ENCODE measurements at regions not wholly inside any gene's neighbourhood (a gene's known extent, or its start where the extent isn't known, plus 50 kb on each side); places are given as distances from the start of the nearest gene placed in this dataset.
"Not testable (repeated sequence)": the region's sequence is repeated elsewhere in the genome, so short reads cannot be mapped to it uniquely, and the experiment has no call there.

- DNase-seq (ENCODE audit: low read depth): not testable (repeated sequence)
Observed at GRCh38 chr15:84477550-84477949, 123.3 kb upstream of the ZSCAN2 start.

GRCh38 chr15:84480174-84480681 lies 120.6 kb upstream of the ZSCAN2 start:
- DNase-seq (ENCODE audit: low read depth): not testable (repeated sequence)

More at GRCh38 chr15:84477550-84477949, 123.3 kb upstream of the ZSCAN2 start:
- H3K4me3 ChIP-seq (ENCODE audit: low read depth, low read length): not testable (repeated sequence)

GRCh38 chr15:84483859-84484258 lies 117.0 kb upstream of the ZSCAN2 start:
- H3K4me3 ChIP-seq (ENCODE audit: low read depth, low read length); DNase-seq (ENCODE audit: low read depth): not testable (repeated sequence)

More at GRCh38 chr15:84480174-84480681, 120.6 kb upstream of the ZSCAN2 start:
- H3K4me3 ChIP-seq (ENCODE audit: low read depth, low read length): not testable (repeated sequence)

- peak overlapping the region; percentile 30 for H3K4me3 ChIP-seq (ENCODE audit: low read depth, low read length)
- DNase-seq (ENCODE audit: low read depth): not testable (repeated sequence)
Observed at GRCh38 chr15:84500165-84500889, 100.5 kb upstream of the ZSCAN2 start.

- not testable (repeated sequence) for H3K4me3 ChIP-seq (ENCODE audit: low read depth, low read length); DNase-seq (ENCODE audit: low read depth)
Observed at GRCh38 chr15:84503101-84503500, 97.7 kb upstream of the ZSCAN2 start.

DNA sequence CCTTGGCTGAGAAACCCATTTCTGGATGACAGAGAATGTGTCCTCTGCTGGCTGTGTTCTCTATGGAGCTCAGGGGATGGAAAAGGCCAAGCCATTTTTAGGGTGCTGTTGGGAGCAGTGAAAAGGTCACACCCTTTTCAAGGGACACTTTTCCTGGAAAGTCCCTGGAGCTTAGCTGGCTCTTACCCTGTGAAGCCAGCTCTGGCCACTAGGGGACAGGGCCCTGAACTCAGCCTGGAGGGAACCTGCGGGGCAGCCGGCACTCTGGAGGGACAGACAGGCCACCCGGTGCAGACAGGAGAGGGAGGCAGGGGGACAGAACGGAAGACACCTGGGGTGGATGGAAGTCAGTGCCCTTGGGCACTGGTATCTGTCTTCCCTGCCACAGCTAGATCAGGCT lies 95.3 kb upstream of the ZSCAN2 start:
- H3K4me3 ChIP-seq (ENCODE audit: low read depth, low read length); DNase-seq (ENCODE audit: low read depth): not testable (repeated sequence)

DNA sequence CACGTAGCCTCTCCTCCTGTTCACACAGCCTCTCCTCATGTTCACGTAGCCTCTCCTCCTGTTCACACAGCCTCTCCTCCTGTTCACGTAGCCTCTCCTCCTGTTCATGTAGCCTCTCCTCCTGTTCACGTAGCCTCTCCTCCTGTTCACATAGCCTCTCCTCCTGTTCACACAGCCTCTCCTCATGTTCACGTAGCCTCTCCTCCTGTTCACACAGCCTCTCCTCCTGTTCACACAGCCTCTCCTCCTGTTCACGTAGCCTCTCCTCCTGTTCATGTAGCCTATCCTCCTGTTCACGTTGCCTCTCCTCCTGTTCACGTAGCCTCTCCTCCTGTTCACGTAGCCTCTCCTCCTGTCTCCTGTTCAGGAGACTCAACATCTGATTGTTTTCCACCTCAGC lies 88.5 kb upstream of the ZSCAN2 start:
- not testable (repeated sequence) for H3K4me3 ChIP-seq (ENCODE audit: low read depth, low read length); DNase-seq (ENCODE audit: low read depth)

DNA sequence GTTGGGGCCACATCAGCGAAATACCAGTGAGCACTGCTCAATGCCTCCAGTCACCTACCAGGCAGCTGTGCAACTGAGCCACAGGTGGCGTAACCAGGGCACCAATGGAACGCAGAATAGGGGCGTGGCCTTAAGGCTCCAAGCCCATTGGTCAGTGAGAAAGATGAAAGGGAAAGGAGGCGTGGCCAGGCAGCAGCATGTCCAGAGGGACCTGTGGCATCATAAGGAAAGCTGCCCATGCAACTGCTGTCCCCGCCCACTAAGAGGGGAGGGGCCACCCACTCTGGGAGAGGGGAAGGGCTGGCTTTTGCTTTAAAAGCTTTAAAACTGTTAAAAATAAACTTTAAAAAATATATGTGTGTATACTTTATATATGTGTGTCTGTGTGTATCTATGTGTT lies 84.0 kb upstream of the ZSCAN2 start:
- H3K4me3 ChIP-seq (ENCODE audit: low read depth, low read length); DNase-seq (ENCODE audit: low read depth): not testable (repeated sequence)

DNA sequence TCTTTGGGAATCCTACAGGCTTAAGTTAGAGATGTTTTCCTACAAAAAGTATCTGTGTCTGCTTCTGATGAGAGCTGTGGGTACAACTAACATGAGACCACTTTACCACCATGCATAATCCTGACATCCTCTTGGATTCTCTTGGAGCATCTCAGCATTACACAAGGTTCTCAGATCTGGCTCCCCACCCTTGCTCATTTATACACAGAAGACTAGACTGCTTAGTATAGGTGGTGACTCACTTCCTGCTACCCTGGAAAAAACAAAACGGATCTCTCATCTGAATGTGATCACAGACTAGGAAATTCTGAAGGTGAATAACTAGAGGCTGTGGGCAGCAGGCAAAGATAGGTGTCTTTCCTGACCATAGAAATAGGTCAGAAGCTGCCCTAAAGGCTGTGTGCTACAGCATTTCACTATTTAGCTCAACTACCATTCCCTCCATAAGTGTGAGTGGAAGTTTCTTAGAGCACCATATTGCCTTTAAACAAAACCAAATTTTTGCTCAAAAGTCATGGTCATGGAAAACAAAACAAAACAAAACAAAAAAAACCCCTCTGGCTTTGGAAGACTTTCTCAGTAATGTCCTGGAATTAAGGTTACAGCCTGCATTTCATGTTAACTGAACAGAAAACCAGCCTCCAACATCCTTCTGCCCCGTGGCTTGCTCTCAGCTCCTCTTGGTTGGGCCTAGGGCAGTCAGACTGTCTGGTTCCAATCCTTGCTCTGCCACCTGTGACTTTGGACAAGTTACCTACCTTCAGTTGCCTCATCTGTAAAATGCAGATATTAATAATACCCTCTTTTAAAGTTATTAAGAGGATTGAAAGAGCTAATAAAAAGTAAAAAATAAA lies 75.1 kb upstream of the ZSCAN2 start:
- not testable (repeated sequence) for DNase-seq (ENCODE audit: low read depth); H3K4me3 ChIP-seq (ENCODE audit: low read depth, low read length)

- DNase-seq (ENCODE audit: low read depth); H3K4me3 ChIP-seq (ENCODE audit: low read depth, low read length): not testable (repeated sequence)
Observed at GRCh38 chr15:84530751-84531150, 70.1 kb upstream of the ZSCAN2 start.

DNA sequence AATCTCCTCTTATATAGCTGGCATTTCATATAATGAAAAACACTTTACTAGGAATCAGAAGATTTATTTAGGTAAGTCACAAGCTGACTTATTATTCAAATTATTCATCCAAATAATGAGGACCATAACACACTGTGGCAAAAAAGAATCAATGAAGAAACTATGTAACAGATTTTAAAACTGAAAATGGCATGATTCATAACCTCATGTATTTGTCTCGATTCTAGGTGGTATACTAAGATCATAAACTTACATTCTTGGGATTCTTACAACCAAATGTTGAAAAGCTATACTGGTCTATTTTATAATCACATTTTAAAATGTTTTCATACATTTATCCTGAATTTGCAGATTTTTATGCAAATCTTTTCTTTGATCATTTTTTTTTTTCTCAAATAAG lies 69.6 kb upstream of the ZSCAN2 start:
- not testable (repeated sequence) for H3K4me3 ChIP-seq (ENCODE audit: low read depth, low read length); DNase-seq (ENCODE audit: low read depth)

- DNase-seq (ENCODE audit: low read depth): peak; percentile 76
- H3K4me3 ChIP-seq (ENCODE audit: low read depth, low read length): not testable (repeated sequence)
Observed at GRCh38 chr15:84531709-84532367, 69.0 kb upstream of the ZSCAN2 start.

- not testable (repeated sequence) for H3K4me3 ChIP-seq (ENCODE audit: low read depth, low read length)
Observed at GRCh38 chr15:84533705-84534104, 67.1 kb upstream of the ZSCAN2 start.

GRCh38 chr15:84534561-84535235 lies 66.1 kb upstream of the ZSCAN2 start:
- DNase-seq (ENCODE audit: low read depth); H3K4me3 ChIP-seq (ENCODE audit: low read depth, low read length): not testable (repeated sequence)

More at GRCh38 chr15:84533705-84534104, 67.1 kb upstream of the ZSCAN2 start:
- DNase-seq (ENCODE audit: low read depth): not testable (repeated sequence)

GRCh38 chr15:84536181-84536580 lies 64.6 kb upstream of the ZSCAN2 start:
- peak; percentile 10 for DNase-seq (ENCODE audit: low read depth)
- H3K4me3 ChIP-seq (ENCODE audit: low read depth, low read length): not testable (repeated sequence)

DNA sequence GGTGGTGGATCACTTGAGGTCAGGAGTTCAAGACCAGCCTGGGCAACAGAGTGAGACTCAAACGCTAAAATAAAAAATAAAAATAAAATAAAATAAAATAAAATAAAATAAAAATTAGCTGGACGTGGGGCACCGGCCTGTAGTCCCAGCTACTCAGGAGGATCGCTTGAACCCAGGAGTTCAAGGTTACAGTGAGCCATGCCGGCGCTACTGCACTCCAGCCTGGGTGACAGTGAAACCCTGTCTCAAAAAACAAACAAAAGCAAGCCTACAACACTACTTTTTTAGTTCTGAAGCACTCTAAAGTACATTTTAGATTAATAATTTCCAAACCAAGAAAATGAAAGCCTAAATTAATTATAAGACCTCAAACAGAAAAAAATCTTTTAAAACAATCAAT lies 56.2 kb upstream of the ZSCAN2 start:
- DNase-seq (ENCODE audit: low read depth): not testable (repeated sequence)

DNA sequence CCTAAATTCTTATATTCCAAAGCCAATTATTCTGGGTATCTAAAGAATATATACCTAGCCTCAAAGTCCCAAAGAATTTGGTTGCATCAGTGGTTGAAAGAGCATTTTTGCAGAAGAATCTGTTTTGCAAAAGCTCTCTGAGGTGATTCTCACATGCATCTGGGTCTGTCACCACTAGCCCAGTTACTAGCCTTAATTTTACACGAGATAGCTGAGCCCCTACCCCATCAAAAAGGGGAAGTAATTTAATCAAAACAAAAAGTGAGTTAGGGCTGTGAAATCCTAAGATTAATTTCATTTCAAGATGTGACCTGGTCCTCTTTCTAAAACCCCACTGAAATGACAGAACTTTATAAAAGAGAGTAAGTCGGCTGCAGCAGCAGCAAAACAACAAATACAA lies 53.7 kb upstream of the ZSCAN2 start:
- DNase-seq (ENCODE audit: low read depth): not testable (repeated sequence)

More for the DNA sequence above, 56.2 kb upstream of the ZSCAN2 start:
- not testable (repeated sequence) for H3K4me3 ChIP-seq (ENCODE audit: low read depth, low read length)

GRCh38 chr15:84550503-84550902 lies 50.3 kb upstream of the ZSCAN2 start:
- DNase-seq (ENCODE audit: low read depth): peak; percentile 12
- H3K4me3 ChIP-seq (ENCODE audit: low read depth, low read length): not testable (repeated sequence)

More for the DNA sequence above, 53.7 kb upstream of the ZSCAN2 start:
- H3K4me3 ChIP-seq (ENCODE audit: low read depth, low read length): not testable (repeated sequence)

Data from fibroblast of villous mesenchyme (primary cell).